Mesenchymal stem cell (in vitro differentiated cells and primary cell): ENCODE measurements at regions not wholly inside any gene's neighbourhood (a gene's known extent, or its start where the extent isn't known, plus 50 kb on each side); places are given as distances from the start of the nearest gene placed in this dataset. TPM values are rescaled to one million over a fixed set of nuclear protein-coding genes. Genes with fewer than 3 reads are reported as not detected.

Experiments used
- small RNA-seq: library from polyadenylated mRNA; stranded (forward); fragments of <200 nt; extraction: miRNeasy Mini kit (QIAGEN cat#:217004); gene quantifications from one replicate; pipeline ENCODE3, GENCODE V24; 2013; ENCODE audit warnings: low read depth

Small RNA genes in the stretch of these regions (small RNA-seq; reads per million reads assigned to genes)
- gene MIR4643 (not detected), gene MTATP6P25 (not detected), gene MTCO1P56 (not detected), gene MTND4LP19 (not detected), gene RF00012 (not detected), gene RN7SL415P (not detected)
